Psoas muscle (tissue), 7 donors: ENCODE measurements at regions not wholly inside any gene's neighbourhood (a gene's known extent, or its start where the extent isn't known, plus 50 kb on each side); places are given as distances from the start of the nearest gene placed in this dataset.

Source experiments
- ATAC-seq, 4 donors: fragments of 200-7000 bp; cut with Tn5 transposase; one replicate each; pipeline ENCODE4 v1.9.1; 2020; ENCODE audit warnings: moderate library complexity in 3 of 4, mild to moderate bottlenecking in 2 of 4
- DNase-seq, 2 donors: peaks; one replicate each; pipeline ENCODE4 v3.0.0-alpha.2; 2020
- H3K27ac ChIP-seq: fragments of 200-600 bp; one replicate; pipeline ENCODE4 v1.8.0; 2022
- H3K27me3 ChIP-seq, 3 donors: fragments of 200-600 bp in 1 of 3; one replicate each; pipeline versions ENCODE4 v1.6.1 to v1.8.0; 2013 to 2022; ENCODE audit warnings: low read length in 2 of 3, mild to moderate bottlenecking in 2 of 3, moderate library complexity in 1 of 3; ENCODE audit not compliant: insufficient read depth in 3 of 3
- H3K36me3 ChIP-seq, 2 donors: fragments of 200-600 bp in 1 of 2; one replicate each; pipeline versions ENCODE4 v1.6.1 to v1.8.0; 2013 to 2022; ENCODE audit warnings: low read depth in 1 of 2, mild to moderate bottlenecking in 1 of 2, moderate library complexity in 1 of 2; ENCODE audit not compliant: insufficient read depth in 1 of 2
- H3K4me1 ChIP-seq: fragments of 200-600 bp; one replicate; pipeline ENCODE4 v1.8.0; 2022
- H3K4me3 ChIP-seq: fragments of 200-600 bp; one replicate; pipeline ENCODE4 v1.8.0; 2022; ENCODE audit warnings: mild to moderate bottlenecking
- H3K9me3 ChIP-seq: fragments of 200-600 bp; one replicate; pipeline ENCODE4 v1.8.0; 2022
- WGBS, 3 donors: extraction: QIAGEN DNeasy Blood & Tissue Kit; methylation state at CpG; one replicate each; pipeline versions ENCODE4 v1.1.6 to v1.1.7; 2013; 5-methylcytosine and 5-hydroxymethylcytosine counted together
- intact Hi-C, 2 donors: fragments of 100-400 bp; cut with DNase I; formaldehyde crosslinking; loops; one replicate each; pipeline versions ENCODE4 v1.11.0 to v1.14.2; 2022
- TF ChIP-seq, protein P1 (sequence below): fragments of 200-600 bp; IDR thresholded peaks from one replicate; pipeline ENCODE4 v1.8.0; 2022; ENCODE audit warnings: antibody characterized with exemption
- donor health status: healthy with polysubstance abuse.
- donor health status: DM: no; HTN: no; CAD: no; lungs with moderate emphysema.
- donor health status: Bipolar disorder and iron deficiency.
- donor health status: healthy.
- donor health status: DM: yes; HTN: yes; CAD: no.
- donor health status: DM: no; HTN: no; CAD: no.
- donor health status: DM: yes; HTN: yes; CAD: no.

GRCh38 chr5:173806270-173807035 is 81.7 kb upstream of the CPEB4 start:
- no peaks in the 10 kb centered on the region for H3K27me3 ChIP-seq
- DNase-seq (no peak), ATAC-seq (no peak)
- H3K9me3 ChIP-seq, result no peaks in the 10 kb centered on the region
- no peak overlapping the region for H3K4me3 ChIP-seq
- WGBS, 3 donors, result 79 to 85% (median 82%) methylated on average over 7 of the region's 7 CpGs
- no peaks in the 10 kb centered on the region for H3K4me1 ChIP-seq
- no peaks in the 10 kb centered on the region for H3K36me3 ChIP-seq
- intact Hi-C loops, result no loop called here
- no peak overlapping the region for H3K27ac ChIP-seq
- TF ChIP-seq, protein P1, sequence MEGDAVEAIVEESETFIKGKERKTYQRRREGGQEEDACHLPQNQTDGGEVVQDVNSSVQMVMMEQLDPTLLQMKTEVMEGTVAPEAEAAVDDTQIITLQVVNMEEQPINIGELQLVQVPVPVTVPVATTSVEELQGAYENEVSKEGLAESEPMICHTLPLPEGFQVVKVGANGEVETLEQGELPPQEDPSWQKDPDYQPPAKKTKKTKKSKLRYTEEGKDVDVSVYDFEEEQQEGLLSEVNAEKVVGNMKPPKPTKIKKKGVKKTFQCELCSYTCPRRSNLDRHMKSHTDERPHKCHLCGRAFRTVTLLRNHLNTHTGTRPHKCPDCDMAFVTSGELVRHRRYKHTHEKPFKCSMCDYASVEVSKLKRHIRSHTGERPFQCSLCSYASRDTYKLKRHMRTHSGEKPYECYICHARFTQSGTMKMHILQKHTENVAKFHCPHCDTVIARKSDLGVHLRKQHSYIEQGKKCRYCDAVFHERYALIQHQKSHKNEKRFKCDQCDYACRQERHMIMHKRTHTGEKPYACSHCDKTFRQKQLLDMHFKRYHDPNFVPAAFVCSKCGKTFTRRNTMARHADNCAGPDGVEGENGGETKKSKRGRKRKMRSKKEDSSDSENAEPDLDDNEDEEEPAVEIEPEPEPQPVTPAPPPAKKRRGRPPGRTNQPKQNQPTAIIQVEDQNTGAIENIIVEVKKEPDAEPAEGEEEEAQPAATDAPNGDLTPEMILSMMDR, result no peak

DNA sequence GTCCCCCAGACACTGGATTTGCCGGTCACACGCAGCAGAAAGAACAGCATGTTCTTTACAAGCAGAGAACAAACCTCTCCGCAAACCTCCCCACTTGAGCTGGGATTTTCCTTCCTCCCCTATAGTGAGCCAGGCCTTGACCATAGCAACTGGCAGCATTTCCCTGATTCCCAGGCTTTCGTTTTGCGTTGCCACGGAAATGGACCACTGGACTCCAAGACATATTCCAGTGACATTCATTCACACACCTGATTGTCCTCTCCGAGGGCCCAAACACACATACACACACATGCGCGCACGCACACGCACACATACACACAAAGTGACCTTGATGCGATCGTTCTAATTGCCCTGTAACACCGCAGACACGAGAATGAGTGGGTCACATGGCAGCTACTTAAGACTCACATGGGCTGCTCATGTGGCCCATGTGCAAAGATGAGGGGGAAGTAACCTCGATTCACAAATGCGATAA is 80.9 kb upstream of the CPEB4 start:
- H3K36me3 ChIP-seq, result no peaks in the 10 kb centered on the region
- H3K4me3 ChIP-seq, result no peak overlapping the region
- H3K27me3 ChIP-seq, result no peaks in the 10 kb centered on the region
- DNase-seq, result no peak
- ATAC-seq, result no peak
- 82 to 84% (median 84%) methylated on average over 17 of the region's 17 CpGs for WGBS, 3 donors
- intact Hi-C loops, result no loop called here
- H3K9me3 ChIP-seq, result no peaks in the 10 kb centered on the region
- no peaks in the 10 kb centered on the region for H3K4me1 ChIP-seq
- no peak overlapping the region for H3K27ac ChIP-seq
- TF ChIP-seq, protein P1, result no peak

GRCh38 chr5:173808079-173808808 is 79.9 kb upstream of the CPEB4 start:
- WGBS, 3 donors, result 79 to 89% (median 81%) methylated on average over 9 of the region's 9 CpGs
- ATAC-seq (no peak), DNase-seq (no peak)
- Histone ChIP-seq H3K36me3 (no peaks in the 10 kb centered on the region), H3K27ac (no peak overlapping the region), H3K9me3 (no peaks in the 10 kb centered on the region), H3K4me3 (no peak overlapping the region), H3K4me1 (no peaks in the 10 kb centered on the region), H3K27me3 (no peaks in the 10 kb centered on the region)
- TF ChIP-seq, protein P1, result no peak
- intact Hi-C loops, result no loop called here

- no peaks in the 10 kb centered on the region for H3K36me3 ChIP-seq
- no peak overlapping the region for H3K4me3 ChIP-seq
- no peak overlapping the region for H3K27ac ChIP-seq
- 91 to 93% (median 91%) methylated on average over 6 of the region's 6 CpGs for WGBS, 3 donors
- ATAC-seq (no peak), DNase-seq (no peak)
- TF ChIP-seq, protein P1, result no peak
- intact Hi-C loops, result no loop called here
- no peaks in the 10 kb centered on the region for H3K27me3 ChIP-seq
- H3K9me3 ChIP-seq, result no peaks in the 10 kb centered on the region
- H3K4me1 ChIP-seq, result no peaks in the 10 kb centered on the region
These were observed 79.1 kb upstream of the CPEB4 start for GRCh38 chr5:173809014-173809413.
